SK-N-SH (cell line): ENCODE measurements at regions not wholly inside any gene's neighbourhood (a gene's known extent, or its start where the extent isn't known, plus 50 kb on each side); places are given as distances from the start of the nearest gene placed in this dataset.

Experiments used
- CTCF ChIP-seq: fragments of 200-600 bp; sonication (generic); IDR thresholded peaks from 2 replicates; pipeline ENCODE4 v1.6.1; 2017; ENCODE audit warnings: antibody characterized with exemption, mild to moderate bottlenecking, moderate library complexity
- EP300 ChIP-seq, 2 experiments: IDR thresholded peaks; 2 replicates each; pipeline versions ENCODE4 v1.4.0 to v1.6.1; 2012; ENCODE audit warnings: borderline replicate concordance in 1 of 2, low read depth in 1 of 2, low read length in 1 of 2
- FOXM1 ChIP-seq: IDR thresholded peaks from 2 replicates; pipeline ENCODE4 v1.4.0; 2012; ENCODE audit warnings: low read depth, mild to moderate bottlenecking
- MAX ChIP-seq: IDR thresholded peaks from 2 replicates; pipeline ENCODE4 v1.4.0; 2012; ENCODE audit warnings: low read depth
- RAD21 ChIP-seq: IDR thresholded peaks from 2 replicates; pipeline ENCODE4 v1.6.1; 2012; ENCODE audit warnings: mild to moderate bottlenecking, low read length
- REST ChIP-seq: IDR thresholded peaks from 2 replicates; pipeline ENCODE4 v1.6.1; 2012; ENCODE audit warnings: mild to moderate bottlenecking, low read depth, low read length, moderate library complexity
- RFX5 ChIP-seq: IDR thresholded peaks from 2 replicates; pipeline ENCODE4 v1.6.1; 2012; ENCODE audit warnings: mild to moderate bottlenecking, improper control_type of control experiment, low read length
- RXRA ChIP-seq: IDR thresholded peaks from 2 replicates; pipeline ENCODE4 v1.4.0; 2012; ENCODE audit warnings: low read depth, mild to moderate bottlenecking, borderline replicate concordance
- SMC3 ChIP-seq: IDR thresholded peaks from 2 replicates; pipeline ENCODE4 v1.6.1; 2012; ENCODE audit warnings: low read depth, low read length, improper control_type of control experiment
- TCF12 ChIP-seq: IDR thresholded peaks from 2 replicates; pipeline ENCODE4 v1.4.0; 2012

- TF ChIP-seq SMC3 (no peak), CTCF (no peak), REST (no peak), EP300 (IDR thresholded peaks at IDR 0.05; ENCODE audit: borderline replicate concordance in 1 of 2, low read depth in 1 of 2, low read length in 1 of 2) (no peak), RAD21 (no peak), FOXM1 (no peak), TCF12 (no peak), MAX (no peak), RXRA (no peak), RFX5 (no peak)
These were observed 718.5 kb upstream of the ARPP21 start for GRCh38 chr3:34920806-34921205.
